HG03432 (cell line): ENCODE measurements at regions not wholly inside any gene's neighbourhood (a gene's known extent, or its start where the extent isn't known, plus 50 kb on each side); places are given as distances from the start of the nearest gene placed in this dataset.

Experiments
- ATAC-seq: cut with Tn5 transposase; IDR thresholded peaks from one replicate; pipeline ENCODE4 v1.9.1; 2021; ENCODE audit warnings: mild to moderate bottlenecking, moderate library complexity; ENCODE audit not compliant: unreplicated experiment

GRCh38 chr7:156082048-156083040 is 270.1 kb upstream of the SHH start:
- no peak for ATAC-seq

- no peak for ATAC-seq
These were observed 268.3 kb upstream of the SHH start for GRCh38 chr7:156080596-156080995.

GRCh38 chr7:156080046-156080445 is 267.8 kb upstream of the SHH start:
- ATAC-seq = no peak

- ATAC-seq = no peak
These were observed 266.9 kb upstream of the SHH start for GRCh38 chr7:156079156-156079555.

GRCh38 chr7:156074982-156075615 is 262.8 kb upstream of the SHH start:
- no peak for ATAC-seq

GRCh38 chr7:156074084-156074483 is 261.8 kb upstream of the SHH start:
- no peak for ATAC-seq

- ATAC-seq = no peak
These were observed 261.2 kb upstream of the SHH start for GRCh38 chr7:156073366-156074052.

GRCh38 chr7:156071612-156072011 is 259.3 kb upstream of the SHH start:
- ATAC-seq = no peak

GRCh38 chr7:156069891-156070290 is 257.6 kb upstream of the SHH start:
- ATAC-seq = no peak

- no peak for ATAC-seq
These were observed 254.9 kb upstream of the SHH start for GRCh38 chr7:156067156-156067555.

GRCh38 chr7:156065400-156065799 is 253.1 kb upstream of the SHH start:
- ATAC-seq = no peak

- no peak for ATAC-seq
These were observed 252.7 kb upstream of the SHH start for GRCh38 chr7:156064971-156065386.

- ATAC-seq = no peak
These were observed 251.1 kb upstream of the SHH start for GRCh38 chr7:156063241-156063810.

- no peak for ATAC-seq
These were observed 250.0 kb upstream of the SHH start for GRCh38 chr7:156062286-156062685.

GRCh38 chr7:156061689-156062255 is 249.5 kb upstream of the SHH start:
- no peak for ATAC-seq

- ATAC-seq = no peak
These were observed 248.7 kb upstream of the SHH start for GRCh38 chr7:156060925-156061324.

- ATAC-seq = no peak
These were observed 247.1 kb upstream of the SHH start for GRCh38 chr7:156059369-156059768.

GRCh38 chr7:156058248-156058647 is 246.0 kb upstream of the SHH start:
- ATAC-seq = no peak

GRCh38 chr7:156056534-156056933 is 244.3 kb upstream of the SHH start:
- ATAC-seq = no peak

GRCh38 chr7:156055206-156055822 is 243.1 kb upstream of the SHH start:
- no peak for ATAC-seq
